Breast epithelium (tissue), 3 donors: ENCODE measurements at regions not wholly inside any gene's neighbourhood (a gene's known extent, or its start where the extent isn't known, plus 50 kb on each side); places are given as distances from the start of the nearest gene placed in this dataset.

Experiments used
- POLR2AphosphoS5 ChIP-seq, 3 donors: sonication (generic); formaldehyde crosslinking; IDR thresholded peaks; one replicate each; pipeline ENCODE4 v1.6.1; 2017; ENCODE audit warnings: antibody characterized with exemption in 3 of 3
- TF ChIP-seq, protein P1 (sequence below), 3 donors: fragments of 450-650 bp; IDR thresholded peaks; one replicate each; pipeline ENCODE4 v1.5.1; 2016 to 2017; ENCODE audit warnings: antibody characterized with exemption in 3 of 3, mild to moderate bottlenecking in 3 of 3, moderate library complexity in 3 of 3

DNA sequence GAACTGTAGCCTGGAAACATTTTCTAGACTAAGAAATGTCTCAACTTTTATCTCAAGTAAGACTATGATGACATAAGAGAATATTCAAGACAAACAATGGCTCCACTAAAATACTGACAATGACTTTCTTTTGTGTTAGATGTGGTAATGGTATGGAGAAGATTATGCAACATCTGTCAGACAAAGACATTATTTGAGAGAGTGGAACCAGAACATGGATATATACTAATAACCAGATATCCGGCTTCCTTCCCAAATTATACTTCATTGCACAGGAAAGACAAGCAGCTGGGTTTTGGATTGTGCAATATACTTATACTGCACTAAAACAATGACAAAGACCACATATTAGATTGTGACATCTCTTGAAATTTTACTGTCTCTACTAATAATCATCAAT, 290.8 kb upstream of the GIMD1 start:
- TF ChIP-seq POLR2AphosphoS5 (IDR thresholded peaks at IDR 0.05) = no peak
- TF ChIP-seq, protein P1, sequence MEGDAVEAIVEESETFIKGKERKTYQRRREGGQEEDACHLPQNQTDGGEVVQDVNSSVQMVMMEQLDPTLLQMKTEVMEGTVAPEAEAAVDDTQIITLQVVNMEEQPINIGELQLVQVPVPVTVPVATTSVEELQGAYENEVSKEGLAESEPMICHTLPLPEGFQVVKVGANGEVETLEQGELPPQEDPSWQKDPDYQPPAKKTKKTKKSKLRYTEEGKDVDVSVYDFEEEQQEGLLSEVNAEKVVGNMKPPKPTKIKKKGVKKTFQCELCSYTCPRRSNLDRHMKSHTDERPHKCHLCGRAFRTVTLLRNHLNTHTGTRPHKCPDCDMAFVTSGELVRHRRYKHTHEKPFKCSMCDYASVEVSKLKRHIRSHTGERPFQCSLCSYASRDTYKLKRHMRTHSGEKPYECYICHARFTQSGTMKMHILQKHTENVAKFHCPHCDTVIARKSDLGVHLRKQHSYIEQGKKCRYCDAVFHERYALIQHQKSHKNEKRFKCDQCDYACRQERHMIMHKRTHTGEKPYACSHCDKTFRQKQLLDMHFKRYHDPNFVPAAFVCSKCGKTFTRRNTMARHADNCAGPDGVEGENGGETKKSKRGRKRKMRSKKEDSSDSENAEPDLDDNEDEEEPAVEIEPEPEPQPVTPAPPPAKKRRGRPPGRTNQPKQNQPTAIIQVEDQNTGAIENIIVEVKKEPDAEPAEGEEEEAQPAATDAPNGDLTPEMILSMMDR (IDR thresholded peaks at IDR 0.05) = no peak
